Activated CD8-positive, alpha-beta memory T cell treated with anti-CD3 and anti-CD28 coated beads for 36 hours (primary cell): ENCODE measurements at regions not wholly inside any gene's neighbourhood (a gene's known extent, or its start where the extent isn't known, plus 50 kb on each side); places are given as distances from the start of the nearest gene placed in this dataset.
"Not testable (repeated sequence)": the region's sequence is repeated elsewhere in the genome, so short reads cannot be mapped to it uniquely, and the experiment has no call there.

Source experiments
- CTCF ChIA-PET: fragments of 350-600 bp; sonication (Branson Sonifier 250); formaldehyde crosslinking; loops from one replicate; lab custom pipeline; 2021; ENCODE audit warnings: antibody characterized with exemption; lab: Charles Lee
- POLR2A ChIA-PET: fragments of 350-600 bp; sonication (Branson Sonifier 250); formaldehyde crosslinking; loops from one replicate; lab custom pipeline; 2021; ENCODE audit warnings: antibody characterized with exemption; lab: Charles Lee

- ChIA-PET POLR2A (no interaction called here), CTCF (no interaction called here)
These were observed 190.2 kb upstream of the LMO3 start for GRCh38 chr12:16796168-16796567.

- ChIA-PET CTCF (no interaction called here), POLR2A (no interaction called here)
These were observed 183.3 kb upstream of the LMO3 start for GRCh38 chr12:16789204-16789790.

- POLR2A ChIA-PET, result no interaction called here
- CTCF ChIA-PET, result no interaction called here
These were observed 182.7 kb upstream of the LMO3 start for GRCh38 chr12:16788506-16789203.

GRCh38 chr12:16785953-16786352 is 180.0 kb upstream of the LMO3 start:
- CTCF ChIA-PET, result no interaction called here
- POLR2A ChIA-PET, result no interaction called here

DNA sequence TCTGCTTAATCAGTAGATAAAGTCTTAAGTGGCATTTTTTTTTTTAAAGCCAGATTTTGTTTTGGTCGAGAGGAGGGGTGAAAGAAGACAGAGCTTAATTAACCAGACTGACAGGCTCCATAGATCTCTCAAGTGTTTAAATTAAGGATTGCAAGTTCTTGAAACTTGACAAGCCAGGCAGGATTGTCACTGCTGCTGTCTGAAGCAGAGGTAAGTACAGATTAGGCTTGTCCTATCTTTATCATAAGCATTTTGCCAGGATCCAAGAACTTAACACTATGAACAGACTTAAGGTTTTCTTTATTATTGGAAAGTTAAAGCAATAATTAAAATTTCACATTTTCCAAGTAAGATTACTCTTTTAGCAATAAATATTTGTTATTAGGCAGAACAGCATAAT is 179.6 kb upstream of the LMO3 start:
- ChIA-PET POLR2A (no interaction called here), CTCF (no interaction called here)

- CTCF ChIA-PET, POLR2A ChIA-PET: not testable (repeated sequence)
These were observed 163.2 kb upstream of the LMO3 start for GRCh38 chr12:16769129-16769528.

- ChIA-PET POLR2A (no interaction called here), CTCF (no interaction called here)
These were observed 160.8 kb upstream of the LMO3 start for GRCh38 chr12:16766736-16767135.

GRCh38 chr12:16763901-16764300 is 157.9 kb upstream of the LMO3 start:
- CTCF ChIA-PET, result no interaction called here
- POLR2A ChIA-PET, result no interaction called here

- ChIA-PET POLR2A (no interaction called here), CTCF (no interaction called here)
These were observed 151.0 kb upstream of the LMO3 start for GRCh38 chr12:16756833-16757555.

GRCh38 chr12:16730772-16731171 is 124.8 kb upstream of the LMO3 start:
- ChIA-PET POLR2A (no interaction called here), CTCF (no interaction called here)

DNA sequence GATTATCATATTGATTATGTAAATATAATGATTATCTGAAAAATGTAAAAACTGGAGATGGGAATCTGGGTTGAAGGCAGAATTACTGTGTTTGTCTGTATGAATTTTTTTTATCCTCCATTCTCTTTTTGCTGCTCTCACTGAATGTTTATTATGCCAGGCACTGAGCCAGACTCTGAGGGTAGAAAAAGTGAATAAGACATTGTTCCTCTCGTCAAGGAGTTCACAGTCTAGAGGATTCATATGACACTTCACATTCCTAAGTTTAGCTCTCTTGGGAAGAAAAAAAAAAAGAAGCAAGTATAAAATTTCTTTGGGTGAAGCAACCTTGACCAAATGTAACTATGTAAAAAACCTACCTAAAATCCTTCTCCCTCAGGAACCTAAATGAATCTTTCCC is 120.9 kb upstream of the LMO3 start:
- ChIA-PET POLR2A (no interaction called here), CTCF (no interaction called here)

- POLR2A ChIA-PET, result no interaction called here
- CTCF ChIA-PET, result no interaction called here
These were observed 113.9 kb upstream of the LMO3 start for GRCh38 chr12:16719713-16720416.

GRCh38 chr12:16716928-16717327 is 111.0 kb upstream of the LMO3 start:
- POLR2A ChIA-PET, result no interaction called here
- CTCF ChIA-PET, result no interaction called here

DNA sequence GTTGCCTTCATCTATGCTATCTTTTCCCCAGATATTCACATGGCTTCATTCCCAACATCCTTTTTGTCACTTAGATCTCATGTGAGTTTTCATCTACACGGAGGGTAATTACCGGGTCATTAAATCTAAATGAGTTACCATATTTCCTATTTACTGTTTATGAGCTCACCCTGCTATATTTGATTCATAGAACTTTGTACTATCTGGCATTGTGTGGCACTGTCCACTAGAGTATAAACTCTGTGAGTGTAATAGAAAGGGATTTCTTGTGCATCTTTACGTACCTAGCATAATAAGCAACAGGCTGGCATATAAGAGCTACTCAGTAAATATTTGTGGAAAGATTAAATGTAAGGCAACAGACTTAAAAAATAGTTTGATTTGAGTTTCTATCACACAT is 86.1 kb upstream of the LMO3 start:
- ChIA-PET CTCF (no interaction called here), POLR2A (no interaction called here)

GRCh38 chr12:16691624-16692023 is 85.7 kb upstream of the LMO3 start:
- ChIA-PET CTCF (no interaction called here), POLR2A (no interaction called here)

GRCh38 chr12:16688200-16688599 is 82.2 kb upstream of the LMO3 start:
- ChIA-PET CTCF (no interaction called here), POLR2A (no interaction called here)

DNA sequence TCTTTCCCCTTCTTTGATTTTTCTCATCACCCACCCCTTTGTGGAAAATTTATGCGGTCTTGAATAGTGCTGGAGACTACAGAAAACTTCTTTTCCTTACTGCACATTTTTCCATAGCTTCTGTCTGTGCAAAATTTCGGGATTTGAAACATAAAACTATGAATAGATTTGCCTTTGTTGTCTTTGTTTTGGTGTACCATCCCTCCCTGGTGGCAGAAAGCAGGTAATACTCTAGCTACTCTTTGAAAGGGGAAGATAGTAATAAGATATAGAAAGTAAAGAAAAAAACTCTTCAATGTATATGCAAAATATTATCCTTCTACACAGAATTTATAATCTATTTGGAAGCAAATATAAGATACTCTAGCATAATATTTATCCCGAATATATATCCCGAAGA is 79.1 kb upstream of the LMO3 start:
- ChIA-PET CTCF (no interaction called here), POLR2A (no interaction called here)

DNA sequence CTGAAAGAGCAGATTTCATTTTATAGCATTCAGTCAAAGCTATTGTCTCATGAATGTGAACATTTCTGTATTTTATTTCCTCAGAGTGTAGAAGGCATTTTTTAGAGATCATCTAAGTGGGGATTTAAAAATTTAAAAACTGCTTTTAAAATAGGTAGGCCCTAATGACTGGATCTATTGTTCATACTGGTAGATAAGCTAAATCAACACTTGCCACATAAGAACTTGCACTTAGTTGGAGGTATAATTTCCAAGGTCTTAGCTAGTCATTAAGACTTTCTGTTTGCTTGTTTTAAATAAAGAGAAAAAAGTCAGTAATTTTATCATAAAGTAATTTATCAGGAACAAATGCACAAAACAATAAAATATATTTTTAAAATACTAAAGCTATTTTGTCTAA is 75.2 kb upstream of the LMO3 start:
- POLR2A ChIA-PET, result no interaction called here
- CTCF ChIA-PET, result no interaction called here

- ChIA-PET POLR2A (no interaction called here), CTCF (no interaction called here)
These were observed 69.5 kb upstream of the LMO3 start for GRCh38 chr12:16675438-16675837.

- ChIA-PET CTCF (no interaction called here), POLR2A (no interaction called here)
These were observed 68.9 kb upstream of the LMO3 start for GRCh38 chr12:16674885-16675284.
